ENCODE measurements at regions not wholly inside any gene's neighbourhood (a gene's known extent, or its start where the extent isn't known, plus 50 kb on each side); places are given as distances from the start of the nearest gene placed in this dataset.

GRCh38 chr17:77429969-77430752 lies 289.4 kb downstream of the SEC14L1 start (continued):
- TF ChIP-seq TARDBP (IDR thresholded peaks at IDR 0.05) (no peak), ZNF354B (CRISPR knock-in tag; IDR thresholded peaks at IDR 0.05) (no peak), ZNF696 (CRISPR knock-in tag; conservative IDR thresholded peaks at IDR 0.05) (no peak), HMBOX1 (IDR thresholded peaks at IDR 0.05) (no peak), ZNF592 (IDR thresholded peaks at IDR 0.05) (no peak), FOS (IDR thresholded peaks at IDR 0.05; ENCODE audit: extremely low read depth, insufficient read length) (no peak), HMGN3 (IDR thresholded peaks at IDR 0.05; ENCODE audit: borderline replicate concordance, extremely low read depth, insufficient read length, low read depth, low read length) (no peak), POU5F1 (IDR thresholded peaks at IDR 0.05; ENCODE audit: borderline replicate concordance, low read depth, low read length, partially characterized antibody) (no peak), CTCFL (IDR thresholded peaks at IDR 0.05; ENCODE audit: borderline replicate concordance, insufficient read depth, low read depth, low read length, poor library complexity, severe bottlenecking) (no peak), RNF2 (IDR thresholded peaks at IDR 0.05) (no peak), CEBPG (CRISPR knock-in tag; IDR thresholded peaks at IDR 0.05) (no peak), CEBPG (tag; conservative IDR thresholded peaks at IDR 0.05 in 1 of 2, IDR thresholded peaks at IDR 0.05 in 1 of 2) (no peak), KAT2B (IDR thresholded peaks at IDR 0.05; ENCODE audit: low read depth, low read length) (no peak), ZNF586 (CRISPR knock-in tag; conservative IDR thresholded peaks at IDR 0.05) (no peak), SP1 (CRISPR knock-in tag; IDR thresholded peaks at IDR 0.05) (no peak), XRCC5 (IDR thresholded peaks at IDR 0.05; ENCODE audit: low read depth, low read length) (peak; percentile 73; the same call in 1 of the 2 replicates), NR2C2 (CRISPR knock-in tag; IDR thresholded peaks at IDR 0.05) (no peak), NR2C2 (tag; IDR thresholded peaks at IDR 0.05) (no peak)
